ENCODE measurements at regions not wholly inside any gene's neighbourhood (a gene's known extent, or its start where the extent isn't known, plus 50 kb on each side); places are given as distances from the start of the nearest gene placed in this dataset.
"Not testable (repeated sequence)": the region's sequence is repeated elsewhere in the genome, so short reads cannot be mapped to it uniquely, and the experiment has no call there.

DNA sequence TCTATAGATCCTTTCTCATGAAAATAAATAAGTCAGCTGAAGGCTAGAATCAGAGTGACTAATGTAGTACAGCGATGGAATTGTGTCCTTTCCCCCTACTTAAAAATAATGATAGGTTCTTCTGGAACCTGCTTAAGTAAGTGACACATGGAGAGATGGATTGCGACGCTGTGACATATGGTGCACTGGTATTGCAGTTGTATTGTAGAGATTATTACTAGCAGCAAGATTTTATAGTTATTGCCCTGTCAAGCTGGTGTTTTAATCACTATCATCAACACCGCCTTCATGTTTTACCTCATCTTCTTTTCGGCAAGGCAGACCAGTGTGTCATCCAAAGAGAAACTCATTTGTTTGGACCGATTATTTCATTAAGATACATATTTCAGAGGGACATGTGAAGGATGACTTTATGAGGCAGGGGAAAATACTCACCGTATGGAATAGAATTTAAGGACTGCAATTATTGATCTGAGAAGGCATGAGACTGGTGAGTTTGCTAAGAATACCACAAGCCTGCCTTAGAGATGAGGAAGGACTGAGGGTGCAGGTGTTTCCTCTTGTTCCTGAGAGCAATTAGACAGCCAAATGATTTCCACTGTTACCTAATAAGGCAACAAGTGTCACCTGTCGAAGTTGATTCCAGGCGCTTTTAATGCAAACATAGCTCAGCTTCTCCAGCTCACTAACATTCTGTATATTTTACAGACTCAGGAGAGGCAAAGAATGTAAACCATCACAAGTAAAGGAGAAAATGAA lies 1855.5 kb downstream of the MAT2B start:
- DNase-seq (ENCODE audit: low read depth), result no peak

DNA sequence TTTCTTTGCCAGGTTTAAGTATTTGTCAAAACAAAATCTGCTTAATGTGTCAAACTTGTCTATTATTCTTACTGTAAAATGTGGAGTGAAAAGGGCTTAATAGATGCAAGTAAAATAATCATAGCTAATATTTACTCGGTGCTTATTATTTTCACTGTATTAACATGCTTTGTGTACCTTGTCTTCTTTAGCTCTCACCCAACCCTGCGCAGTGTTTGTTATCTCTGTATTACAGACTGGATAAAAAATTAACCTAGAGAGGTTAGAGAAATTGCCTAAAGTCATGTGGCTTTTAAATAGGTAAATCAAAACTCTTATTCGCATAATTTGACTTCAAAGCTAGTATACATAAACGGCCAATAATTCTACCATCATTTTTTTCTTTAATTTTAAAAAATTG lies 1864.8 kb downstream of the MAT2B start:
- no peak for DNase-seq (ENCODE audit: low read depth)

DNA sequence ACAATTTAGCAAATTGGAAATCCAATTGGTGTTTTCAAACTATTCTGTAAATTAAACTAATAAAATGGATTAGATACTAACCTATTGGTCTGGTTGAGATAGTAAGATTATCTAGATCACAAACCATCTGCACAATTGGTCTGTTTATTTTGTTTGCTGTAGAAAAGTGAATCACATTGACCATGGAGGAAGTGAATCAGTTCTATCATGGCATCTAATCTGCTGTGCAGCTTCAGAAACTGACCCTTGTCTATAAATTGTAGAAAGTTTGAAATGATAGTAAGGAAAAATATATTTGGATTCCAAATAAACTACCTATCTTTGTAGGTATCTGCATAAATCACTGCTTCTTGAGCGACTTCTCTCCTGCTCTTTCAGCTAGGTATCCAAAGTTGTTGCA lies 1865.4 kb downstream of the MAT2B start:
- DNase-seq (ENCODE audit: low read depth), result no peak

DNA sequence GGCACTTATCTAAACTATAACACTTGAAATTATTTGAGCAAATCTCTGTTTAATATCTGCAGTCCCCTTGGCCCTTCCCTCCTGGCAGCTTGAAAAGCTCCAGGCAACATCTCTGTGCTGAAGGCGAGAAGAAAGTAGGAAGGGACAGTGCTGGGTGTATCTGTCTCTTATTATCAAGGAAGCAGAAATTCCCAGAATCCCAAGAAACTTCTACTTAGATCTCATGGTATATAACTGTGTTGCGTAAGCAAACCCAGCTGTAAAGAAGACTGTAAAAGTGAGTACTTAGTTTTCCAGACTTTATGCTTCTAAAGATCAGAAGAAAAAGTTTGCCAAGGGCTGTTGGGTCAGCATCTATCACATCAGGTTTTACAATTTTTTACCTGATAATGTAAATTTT lies 1869.8 kb downstream of the MAT2B start:
- no peak for DNase-seq (ENCODE audit: low read depth)

DNA sequence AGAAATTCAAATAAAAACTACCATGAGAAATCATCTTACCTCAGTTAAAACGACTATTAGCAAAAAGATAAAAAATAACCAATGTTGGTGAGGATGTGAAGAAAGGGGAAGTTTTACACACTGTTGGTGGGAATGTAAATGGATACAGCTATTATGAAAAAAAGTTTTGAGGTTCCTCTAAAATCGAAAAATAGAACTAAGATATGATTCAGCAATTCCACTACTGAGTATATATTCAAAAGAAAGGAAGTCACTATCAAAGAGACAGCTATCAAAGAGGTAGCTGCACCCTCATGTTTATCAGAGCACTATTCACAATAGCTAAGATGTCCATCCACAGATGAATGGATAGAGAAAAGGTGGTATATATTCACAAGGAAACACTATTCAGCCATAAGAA lies 1888.4 kb downstream of the MAT2B start:
- no peak for DNase-seq (ENCODE audit: low read depth)

DNA sequence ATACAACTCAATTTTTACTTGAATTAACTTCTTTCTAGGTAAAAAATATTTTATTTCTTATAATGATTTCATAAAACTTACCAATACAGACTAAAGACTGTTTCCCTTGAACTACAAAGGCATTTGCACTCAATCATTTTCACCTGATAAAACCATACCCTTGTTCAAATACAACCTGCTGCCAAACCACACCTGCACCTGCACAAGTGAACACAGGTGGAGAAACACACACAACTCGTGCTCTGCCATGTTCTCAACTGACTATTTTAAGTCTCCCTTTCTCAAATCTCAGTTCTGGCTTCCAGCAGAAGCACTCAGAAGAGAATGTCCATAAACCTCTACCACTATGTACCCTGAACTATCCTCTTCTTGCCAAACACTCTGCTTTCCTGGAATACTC lies 1892.1 kb downstream of the MAT2B start:
- no peak for DNase-seq (ENCODE audit: low read depth)

DNA sequence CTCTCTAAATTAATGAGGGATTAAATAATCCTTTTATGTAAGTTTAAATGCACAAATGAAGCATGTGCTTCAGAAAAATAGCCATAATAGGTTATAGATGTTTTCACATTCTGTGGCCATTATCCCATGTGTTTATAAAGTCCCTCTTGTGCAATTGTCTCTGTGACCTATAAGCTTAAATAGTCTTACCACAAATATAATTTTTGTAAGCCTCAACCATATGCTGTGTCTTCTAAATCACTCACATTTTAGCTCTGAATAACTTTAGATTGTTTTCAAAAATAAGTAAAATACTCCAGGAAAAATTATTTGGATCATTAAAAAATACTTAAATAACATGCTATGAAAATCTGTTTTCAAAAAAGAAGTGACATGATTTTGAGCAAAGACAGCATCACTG lies 1894.7 kb downstream of the MAT2B start:
- no peak for DNase-seq (ENCODE audit: low read depth)

DNA sequence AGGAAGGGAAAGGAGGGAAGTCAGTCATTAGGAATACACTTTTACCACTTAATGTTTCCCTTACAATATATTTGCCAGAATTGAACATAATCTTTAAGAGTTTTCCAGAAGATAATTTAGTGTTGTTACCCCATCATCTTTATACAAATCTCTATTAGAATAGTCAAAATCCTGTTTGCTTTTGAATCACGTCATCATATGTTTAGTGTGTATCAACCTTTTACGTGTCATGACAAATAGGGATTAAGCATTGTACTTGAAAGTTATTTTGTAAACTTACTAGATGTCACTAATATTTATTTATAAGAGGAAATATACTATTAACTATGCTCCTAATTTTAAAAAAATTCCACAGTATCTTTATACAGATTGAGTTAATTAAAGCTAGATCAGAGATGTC lies 1899.5 kb downstream of the MAT2B start:
- no peak for DNase-seq (ENCODE audit: low read depth)

DNA sequence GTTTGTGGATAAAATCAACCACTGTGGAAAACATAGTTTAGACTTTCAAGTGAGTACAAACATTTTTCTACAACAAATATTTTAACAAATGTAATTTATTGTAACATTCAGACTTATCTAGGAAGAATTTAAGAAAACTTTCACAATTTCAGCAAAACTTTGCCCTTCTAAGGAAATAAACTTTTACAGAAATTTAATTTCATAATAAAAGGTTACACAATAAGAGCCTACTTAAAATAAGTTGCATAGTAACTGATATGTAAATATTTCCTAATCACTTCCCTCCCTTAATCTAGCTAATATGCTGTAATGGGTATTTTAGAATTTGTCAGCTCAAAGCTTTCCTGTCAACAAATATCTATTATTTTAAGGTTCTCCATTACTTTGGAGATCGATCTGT lies 1899.9 kb downstream of the MAT2B start:
- no peak for DNase-seq (ENCODE audit: low read depth)

DNA sequence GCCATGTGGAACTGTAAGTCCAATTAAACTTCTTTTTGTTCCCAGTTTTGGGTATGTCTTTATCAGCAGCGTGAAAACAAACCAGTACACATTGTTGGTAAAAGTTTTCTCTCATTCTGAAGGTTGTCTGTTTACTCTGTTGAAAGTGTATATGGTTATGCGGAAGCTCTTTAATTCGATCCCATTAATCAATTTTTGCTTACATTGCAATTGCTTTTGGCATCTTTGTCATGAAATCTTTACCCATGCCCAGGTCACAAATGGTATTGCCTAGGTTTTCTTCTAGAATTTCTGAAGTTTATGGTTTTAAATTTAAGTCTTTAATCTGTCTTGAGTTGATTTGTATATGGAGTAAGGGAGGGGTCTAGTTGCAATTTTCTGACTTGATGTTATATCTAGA lies 1901.9 kb downstream of the MAT2B start:
- no peak for DNase-seq (ENCODE audit: low read depth)

DNA sequence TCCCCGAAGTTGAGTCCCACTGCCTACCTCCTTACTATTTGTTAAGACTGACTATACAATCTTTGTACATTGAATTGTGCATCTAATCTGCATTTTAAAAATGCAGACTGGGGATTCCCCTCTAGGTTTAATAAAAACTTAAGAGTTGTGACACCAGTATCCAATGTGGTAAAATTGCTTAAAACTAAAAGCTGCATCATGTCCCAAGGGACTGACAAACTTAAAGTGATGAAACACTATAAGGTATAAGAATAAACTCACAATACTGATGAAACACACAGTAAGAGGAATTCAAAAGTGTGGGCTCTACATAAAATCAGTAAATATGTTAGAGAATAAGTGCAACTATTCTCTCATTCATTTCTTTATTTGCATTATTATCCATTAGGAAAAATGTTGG lies 1905.1 kb downstream of the MAT2B start:
- no peak for DNase-seq (ENCODE audit: low read depth)

DNA sequence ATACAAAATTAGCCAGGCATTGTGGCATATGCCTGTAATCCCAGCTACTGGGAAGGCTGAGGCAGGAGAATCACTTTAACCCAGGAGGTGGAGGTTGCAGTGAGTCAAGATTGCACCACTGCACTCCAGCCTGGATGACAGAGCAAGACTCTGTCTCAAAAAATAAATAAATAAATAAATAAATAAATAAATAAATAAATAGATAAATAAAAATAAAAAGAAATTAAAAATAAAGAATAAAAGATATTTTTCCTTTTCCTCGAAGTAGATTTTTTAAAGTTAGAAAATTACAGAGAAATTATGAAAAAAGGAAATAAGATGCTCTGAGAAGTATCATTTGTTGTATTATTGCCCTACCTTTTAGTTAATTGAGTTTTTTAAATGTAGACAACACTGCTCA lies 1906.1 kb downstream of the MAT2B start:
- DNase-seq (ENCODE audit: low read depth), result not testable (repeated sequence)

DNA sequence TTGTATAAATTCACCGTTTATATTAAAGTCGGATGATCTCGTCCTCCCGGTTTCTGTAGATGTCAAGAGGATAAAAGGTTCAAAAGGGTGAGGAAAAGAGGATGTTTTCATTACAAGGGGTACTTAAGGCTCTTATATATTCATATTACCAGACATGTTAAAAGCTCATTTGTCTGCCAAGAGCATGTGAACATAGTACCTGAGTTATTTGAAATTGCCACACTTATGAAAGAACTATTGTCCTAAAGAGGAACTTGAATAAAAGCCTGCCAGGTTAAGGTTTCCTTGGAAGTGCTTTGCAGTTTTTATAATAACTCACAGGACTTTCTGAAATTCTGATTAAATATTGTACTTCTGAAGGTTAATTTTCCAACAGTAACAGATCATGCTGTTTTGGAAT lies 1915.1 kb downstream of the MAT2B start:
- DNase-seq (ENCODE audit: low read depth), result no peak

DNA sequence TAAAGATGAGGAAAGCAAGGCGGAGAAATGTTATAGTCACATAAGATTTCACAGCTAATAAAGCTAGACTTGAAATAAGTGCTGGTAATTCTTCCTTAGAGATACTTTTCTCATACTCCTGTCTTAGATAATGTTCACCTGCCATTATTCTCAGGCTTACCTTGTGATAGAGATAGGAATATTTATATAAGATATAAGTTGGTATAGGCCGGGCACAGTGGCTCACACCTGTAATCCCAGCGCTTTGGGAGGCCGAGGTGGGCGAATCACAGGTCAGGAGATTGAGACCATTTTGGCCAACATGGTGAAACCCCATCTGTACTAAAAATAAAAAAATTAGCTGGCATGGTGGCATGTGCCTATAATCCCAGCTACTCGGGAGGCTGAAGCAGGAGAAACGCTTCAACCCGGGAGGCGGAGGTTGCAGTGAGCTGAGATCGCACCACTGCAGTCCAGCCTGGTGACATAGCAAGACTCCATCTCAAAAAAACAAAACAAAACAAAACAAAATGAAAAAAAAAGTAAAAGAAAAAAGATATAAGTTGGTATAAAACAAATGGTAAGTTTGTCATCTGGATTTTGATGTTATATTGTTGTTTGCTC lies 1918.4 kb downstream of the MAT2B start:
- no peak for DNase-seq (ENCODE audit: low read depth)

DNA sequence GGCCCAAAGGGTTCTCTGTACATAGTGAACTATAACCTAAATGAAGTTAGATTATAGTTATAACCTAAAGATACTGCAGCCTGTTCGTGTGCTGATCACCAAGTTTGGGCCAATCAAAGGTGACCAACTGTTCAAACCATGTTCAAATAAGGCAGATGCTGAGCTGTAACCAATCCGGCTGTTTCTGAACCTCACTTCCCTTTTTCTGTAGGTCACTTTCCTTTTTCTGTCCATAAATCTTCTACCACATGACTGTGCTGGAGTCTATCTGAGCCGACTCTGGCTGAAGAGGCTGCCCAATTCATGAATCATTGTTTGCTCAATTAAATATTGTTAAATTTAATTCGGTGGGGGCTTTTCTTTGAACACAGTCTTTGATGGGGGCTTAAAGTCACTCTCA lies 1920.2 kb downstream of the MAT2B start:
- DNase-seq (ENCODE audit: low read depth), result no peak

DNA sequence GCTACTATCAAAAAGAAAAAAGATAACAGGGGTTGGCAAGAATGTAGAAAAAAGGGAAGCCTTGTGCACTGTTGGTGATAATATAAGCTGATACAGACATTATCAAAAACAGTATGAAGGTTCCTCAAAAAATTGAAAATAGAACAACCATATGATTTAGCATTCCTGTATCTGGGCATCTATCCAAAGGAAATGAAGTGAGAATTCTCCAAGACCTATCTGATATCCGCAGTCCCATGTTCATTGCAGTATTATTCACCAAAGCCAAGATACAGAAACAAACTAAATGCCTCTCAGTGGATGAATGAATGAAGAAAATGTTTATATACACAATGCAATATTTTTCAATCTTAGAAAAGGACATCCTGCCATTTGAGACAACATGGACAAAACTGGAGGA lies 1943.3 kb downstream of the MAT2B start:
- DNase-seq (ENCODE audit: low read depth), result no peak

DNA sequence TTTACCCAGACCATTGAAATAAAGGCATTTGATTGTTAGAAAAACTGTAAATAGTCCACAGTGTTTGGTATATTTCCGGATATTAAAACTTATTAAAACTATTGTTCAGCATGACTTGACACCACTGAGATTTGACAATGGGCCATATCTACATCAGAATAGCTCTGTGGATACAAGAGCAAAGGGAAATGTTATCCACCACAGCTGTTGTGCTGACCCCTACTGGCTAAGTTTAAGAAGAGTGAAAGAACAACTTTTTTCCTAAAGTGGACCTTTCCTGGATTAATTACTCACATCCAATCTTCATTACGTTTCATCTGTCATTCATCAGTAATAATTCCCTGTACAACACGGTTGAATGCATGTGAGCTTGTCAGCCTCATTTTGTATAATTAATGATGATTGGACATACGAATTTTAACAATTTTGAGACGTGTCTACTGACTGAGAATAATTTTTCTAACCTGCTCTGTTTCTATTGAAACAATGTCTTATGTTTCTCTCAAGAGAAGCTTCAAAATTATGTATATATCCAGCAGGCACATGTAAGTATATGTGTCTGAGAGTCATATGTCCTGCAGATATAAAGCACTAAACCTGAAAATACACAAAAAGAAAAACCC lies 1952.6 kb downstream of the MAT2B start:
- no peak for DNase-seq (ENCODE audit: low read depth)

DNA sequence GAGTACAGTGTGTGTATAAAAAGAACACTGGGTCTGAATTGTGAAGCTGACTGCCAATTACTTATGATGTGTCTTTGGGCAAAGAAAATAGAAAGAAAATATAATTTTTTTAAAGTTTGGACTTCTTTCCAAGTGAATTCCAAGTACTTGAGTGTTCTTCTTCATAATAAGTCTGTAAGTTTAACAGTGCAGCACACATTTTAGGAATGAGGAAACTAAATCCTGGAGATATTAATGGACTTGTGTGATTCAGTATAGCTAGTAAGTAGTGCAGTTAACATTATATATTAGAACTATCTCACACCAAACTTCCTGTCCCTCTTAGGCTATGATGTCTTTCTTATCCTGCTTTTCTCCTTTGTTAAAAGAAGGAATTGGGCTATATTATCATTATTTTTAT lies 1953.8 kb downstream of the MAT2B start:
- no peak for DNase-seq (ENCODE audit: low read depth)

DNA sequence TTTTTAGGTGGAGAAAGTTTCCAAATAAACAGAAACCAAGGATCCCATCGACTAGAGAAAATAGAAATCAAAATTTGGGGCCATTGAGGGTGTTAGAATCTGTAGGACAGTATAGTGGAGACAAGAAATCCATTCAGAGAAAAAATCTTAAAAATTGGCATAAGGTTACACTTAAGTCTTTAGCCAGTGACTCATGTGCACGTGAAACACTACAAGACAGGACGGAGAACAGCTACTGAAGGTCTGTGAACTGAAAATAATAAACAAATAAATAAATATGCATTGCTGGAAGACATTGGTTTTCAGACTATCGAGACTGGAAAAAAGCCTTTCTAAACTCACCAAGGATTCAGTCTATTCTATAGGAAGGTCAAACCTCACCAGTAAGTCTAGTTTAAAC lies 1955.5 kb downstream of the MAT2B start:
- no peak for DNase-seq (ENCODE audit: low read depth)

DNA sequence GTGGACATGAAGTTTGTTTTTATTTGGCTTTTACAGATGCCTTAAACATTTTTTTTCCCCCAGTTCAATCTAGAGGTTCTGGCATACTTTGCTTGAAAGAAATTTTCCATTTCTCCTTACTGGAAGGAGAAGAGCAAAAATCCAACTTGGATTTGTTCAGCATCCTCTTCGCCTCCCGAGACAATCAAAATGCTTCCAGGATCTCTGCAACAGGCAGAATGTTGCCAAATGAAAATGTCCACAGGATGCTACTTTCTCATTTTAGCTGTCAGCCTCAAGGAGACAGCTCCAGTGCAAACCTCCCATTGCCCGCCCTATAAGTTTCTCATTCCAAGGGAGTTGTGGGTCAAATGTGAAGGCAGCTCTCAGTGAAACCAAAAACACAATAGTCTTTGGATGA lies 1972.1 kb downstream of the MAT2B start:
- DNase-seq (ENCODE audit: low read depth), result no peak

DNA sequence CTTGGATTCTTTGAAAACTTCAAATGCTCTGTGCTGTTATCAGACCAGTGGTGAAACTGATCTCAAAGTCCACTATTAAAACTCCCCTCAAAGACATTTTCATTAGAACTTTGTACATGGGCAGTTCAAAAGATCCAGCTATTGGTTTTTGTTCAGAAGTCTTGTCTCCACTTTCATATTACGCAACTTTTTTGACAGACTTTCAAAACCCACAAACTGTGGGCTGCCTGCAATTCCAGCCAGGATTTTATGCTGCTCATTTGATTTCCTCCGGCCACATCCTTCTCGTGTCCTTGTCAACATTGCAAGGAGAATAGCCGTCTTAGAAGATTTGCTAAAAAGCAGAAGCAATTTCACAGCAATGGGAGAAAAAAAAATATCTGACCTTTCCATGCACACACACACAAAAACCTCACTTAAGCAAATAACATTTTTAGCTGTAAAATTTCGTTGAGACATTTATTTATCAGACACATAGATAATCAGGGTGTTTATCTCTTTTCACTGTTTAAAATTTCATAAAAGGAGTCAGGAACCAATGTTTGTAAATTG lies 1990.5 kb downstream of the MAT2B start:
- no peak for DNase-seq (ENCODE audit: low read depth)

DNA sequence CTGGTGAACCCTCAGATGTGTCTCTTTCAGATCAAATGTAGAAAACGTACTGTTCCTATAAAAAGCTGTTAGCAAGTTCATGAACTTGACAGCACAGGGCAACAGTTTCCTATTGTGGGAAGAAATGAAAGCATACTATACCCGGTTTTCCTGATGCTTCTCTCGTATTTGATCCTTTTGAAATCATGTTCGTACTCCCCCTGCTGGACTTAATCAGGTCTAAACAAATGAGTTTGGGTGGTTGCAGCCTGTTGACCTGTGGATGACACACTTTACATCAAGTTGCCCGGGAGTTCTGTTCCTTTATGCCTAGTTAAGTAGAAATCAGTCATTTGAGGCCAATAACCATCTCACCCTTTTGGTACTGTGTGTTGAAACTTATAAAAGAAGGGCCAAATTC lies 1992.3 kb downstream of the MAT2B start:
- DNase-seq (ENCODE audit: low read depth), result no peak

All from LHCN-M2 (cell line).